IPS-15b (cell line): ENCODE measurements at regions not wholly inside any gene's neighbourhood (a gene's known extent, or its start where the extent isn't known, plus 50 kb on each side); places are given as distances from the start of the nearest gene placed in this dataset.
"Not testable (repeated sequence)": the region's sequence is repeated elsewhere in the genome, so short reads cannot be mapped to it uniquely, and the experiment has no call there.

Experiments used
- H3K27me3 ChIP-seq: one replicate; pipeline ENCODE4 v1.6.1; 2013; ENCODE audit warnings: low read length; ENCODE audit not compliant: control insufficient read depth, insufficient read depth
- H3K36me3 ChIP-seq: one replicate; pipeline ENCODE4 v1.6.1; 2013; ENCODE audit warnings: low read length; ENCODE audit not compliant: control insufficient read depth, insufficient read depth
- H3K4me1 ChIP-seq: one replicate; pipeline ENCODE4 v1.6.1; 2013; ENCODE audit warnings: mild to moderate bottlenecking, low read length; ENCODE audit not compliant: control insufficient read depth, insufficient read depth
- H3K4me3 ChIP-seq: one replicate; pipeline ENCODE4 v1.5.1; 2013; ENCODE audit warnings: low read depth, low read length
- H3K9ac ChIP-seq: one replicate; pipeline ENCODE4 v1.6.1; 2013; ENCODE audit warnings: low read depth, mild to moderate bottlenecking, low read length
- H3K9me3 ChIP-seq: one replicate; pipeline ENCODE4 v1.6.1; 2013; ENCODE audit warnings: mild to moderate bottlenecking, low read length; ENCODE audit not compliant: control insufficient read depth, insufficient read depth

GRCh38 chr12:116376354-116377193, 99.1 kb upstream of the MED13L start:
- H3K4me3 ChIP-seq = no peak overlapping the region
- no peaks in the 10 kb centered on the region for H3K27me3 ChIP-seq
- H3K9me3 ChIP-seq = no peaks in the 10 kb centered on the region
- no peak overlapping the region for H3K9ac ChIP-seq
- H3K36me3 ChIP-seq = no peaks in the 10 kb centered on the region
- H3K4me1 ChIP-seq = peaks cover 14% of the 10 kb centered on the region

DNA sequence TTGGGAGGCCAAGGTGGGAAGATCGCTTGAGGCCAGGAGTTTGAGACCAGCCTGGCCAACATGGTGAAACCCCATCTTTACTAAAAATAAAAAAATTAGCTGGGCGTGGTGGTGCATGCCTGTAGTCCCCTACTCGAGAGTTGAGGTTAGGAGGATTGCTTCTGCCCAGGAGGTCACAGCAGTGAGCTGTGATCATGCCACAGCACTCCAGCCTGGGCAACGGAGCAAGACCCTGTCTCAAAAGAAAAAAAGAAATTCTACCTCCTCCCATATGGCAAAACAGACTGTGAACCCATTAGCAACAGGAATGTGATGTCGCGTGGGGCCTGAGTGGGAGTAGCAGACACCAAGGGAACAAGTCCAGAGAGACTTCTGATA, 99.7 kb upstream of the MED13L start:
- H3K4me3 ChIP-seq, H3K27me3 ChIP-seq, H3K36me3 ChIP-seq, H3K9me3 ChIP-seq, H3K9ac ChIP-seq: not testable (repeated sequence)
- peaks cover 14% of the 10 kb centered on the region for H3K4me1 ChIP-seq

GRCh38 chr12:116378002-116378401, 100.5 kb upstream of the MED13L start:
- H3K9me3 ChIP-seq = no peaks in the 10 kb centered on the region
- H3K4me1 ChIP-seq = peaks cover 15% of the 10 kb centered on the region
- H3K4me3 ChIP-seq = no peak overlapping the region
- H3K27me3 ChIP-seq = no peaks in the 10 kb centered on the region
- no peaks in the 10 kb centered on the region for H3K36me3 ChIP-seq
- H3K9ac ChIP-seq = no peak overlapping the region

- Histone ChIP-seq H3K4me1 (peaks cover 19% of the 10 kb centered on the region), H3K4me3 (no peak overlapping the region), H3K27me3 (no peaks in the 10 kb centered on the region)
Observed at GRCh38 chr12:116380108-116380507, 102.6 kb upstream of the MED13L start.

GRCh38 chr12:116380740-116381139, 103.2 kb upstream of the MED13L start:
- H3K4me3 ChIP-seq, H3K27me3 ChIP-seq, H3K36me3 ChIP-seq, H3K9me3 ChIP-seq: not testable (repeated sequence)
- H3K4me1 ChIP-seq = peaks cover 19% of the 10 kb centered on the region
- peak overlapping the region; percentile 26 for H3K9ac ChIP-seq

More at GRCh38 chr12:116380108-116380507, 102.6 kb upstream of the MED13L start:
- H3K9ac ChIP-seq = no peak overlapping the region
- no peaks in the 10 kb centered on the region for H3K36me3 ChIP-seq
- H3K9me3 ChIP-seq = no peaks in the 10 kb centered on the region

DNA sequence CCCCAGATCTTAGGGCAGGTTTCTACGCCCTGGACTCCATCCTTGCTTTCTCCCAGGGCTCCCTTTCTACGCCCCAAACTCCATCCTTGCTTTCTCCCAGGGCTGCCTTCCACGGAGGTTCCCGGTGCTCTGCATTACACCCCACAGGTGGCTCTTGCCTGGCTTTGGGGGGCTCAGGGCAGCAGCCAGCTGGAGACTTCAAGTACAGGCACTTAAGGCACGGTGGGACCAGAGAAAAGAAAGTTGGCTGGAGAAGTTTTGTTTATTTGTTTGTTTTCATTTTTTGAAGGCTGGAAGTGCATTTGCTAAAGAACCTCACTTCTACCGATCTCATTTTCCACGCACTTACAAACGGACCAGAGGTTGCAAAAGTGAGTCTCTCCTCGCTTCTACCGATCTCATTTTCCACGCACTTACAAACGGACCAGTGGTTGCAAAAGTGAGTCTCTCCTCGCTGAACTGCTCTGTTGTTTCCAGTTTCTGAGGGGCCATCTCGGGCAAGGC, 103.8 kb upstream of the MED13L start:
- Histone ChIP-seq H3K4me1 (peaks cover 15% of the 10 kb centered on the region), H3K36me3 (no peaks in the 10 kb centered on the region), H3K27me3 (no peaks in the 10 kb centered on the region), H3K9ac (peak overlapping the region; percentile 26), H3K9me3 (no peaks in the 10 kb centered on the region), H3K4me3 (peak overlapping the region; percentile 48)

DNA sequence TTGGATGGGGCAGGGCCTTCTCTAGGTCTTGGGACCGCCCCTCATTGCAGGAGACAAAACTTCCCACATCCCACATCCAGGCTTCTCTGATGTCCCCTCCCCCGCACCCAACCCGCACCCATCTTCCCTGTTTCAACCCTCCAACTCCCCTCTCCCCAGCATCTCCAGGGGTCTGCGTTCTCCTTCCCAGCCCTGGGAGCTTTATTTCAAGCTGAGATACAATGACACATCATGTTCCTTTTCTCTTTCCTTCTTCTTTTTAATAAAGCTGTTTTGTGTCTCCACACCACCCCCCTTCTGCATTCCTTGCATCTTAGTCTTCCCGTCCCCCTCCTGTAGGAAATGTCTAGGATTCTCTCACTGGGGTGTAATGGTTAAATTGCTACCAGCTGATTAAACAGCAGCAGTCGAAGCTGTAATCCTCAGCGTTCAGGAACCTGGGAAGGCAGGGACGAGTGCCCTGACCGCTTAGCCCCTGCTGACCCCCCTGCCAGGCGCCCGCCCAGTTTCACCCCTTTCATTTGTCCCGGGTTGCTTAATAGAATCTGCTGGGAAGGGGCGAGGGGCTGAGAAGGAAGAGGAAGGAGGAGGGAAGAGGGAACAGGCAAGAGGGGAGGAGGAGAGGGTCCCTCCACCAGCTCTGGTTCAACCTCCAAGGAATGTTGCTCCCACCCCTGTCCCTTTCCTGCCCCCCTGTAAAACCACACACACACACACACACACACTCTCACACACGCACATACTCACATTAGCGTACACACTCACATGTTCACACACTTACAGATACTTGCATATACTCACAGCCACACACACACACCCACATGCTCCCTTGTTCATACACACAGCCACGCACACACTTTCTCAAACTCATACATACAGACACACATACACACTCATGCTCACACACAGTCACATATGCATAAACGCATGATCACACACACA, 104.5 kb upstream of the MED13L start:
- H3K9me3 ChIP-seq = no peaks in the 10 kb centered on the region
- H3K4me3 ChIP-seq = peak overlapping the region; percentile 48
- peaks cover 12% of the 10 kb centered on the region for H3K4me1 ChIP-seq
- H3K36me3 ChIP-seq = no peaks in the 10 kb centered on the region
- H3K27me3 ChIP-seq = no peaks in the 10 kb centered on the region
- no peak overlapping the region for H3K9ac ChIP-seq

GRCh38 chr12:116382686-116383530, 105.4 kb upstream of the MED13L start:
- Histone ChIP-seq H3K27me3 (no peaks in the 10 kb centered on the region), H3K36me3 (no peaks in the 10 kb centered on the region), H3K4me1 (peaks cover 12% of the 10 kb centered on the region), H3K9ac (no peak overlapping the region), H3K9me3 (no peaks in the 10 kb centered on the region), H3K4me3 (peak overlapping the region; percentile 48)

GRCh38 chr12:116384175-116384574, 106.7 kb upstream of the MED13L start:
- Histone ChIP-seq H3K36me3 (no peaks in the 10 kb centered on the region), H3K27me3 (no peaks in the 10 kb centered on the region), H3K4me3 (peak overlapping the region; percentile 8), H3K4me1 (peaks cover 12% of the 10 kb centered on the region), H3K9ac (no peak overlapping the region), H3K9me3 (no peaks in the 10 kb centered on the region)

DNA sequence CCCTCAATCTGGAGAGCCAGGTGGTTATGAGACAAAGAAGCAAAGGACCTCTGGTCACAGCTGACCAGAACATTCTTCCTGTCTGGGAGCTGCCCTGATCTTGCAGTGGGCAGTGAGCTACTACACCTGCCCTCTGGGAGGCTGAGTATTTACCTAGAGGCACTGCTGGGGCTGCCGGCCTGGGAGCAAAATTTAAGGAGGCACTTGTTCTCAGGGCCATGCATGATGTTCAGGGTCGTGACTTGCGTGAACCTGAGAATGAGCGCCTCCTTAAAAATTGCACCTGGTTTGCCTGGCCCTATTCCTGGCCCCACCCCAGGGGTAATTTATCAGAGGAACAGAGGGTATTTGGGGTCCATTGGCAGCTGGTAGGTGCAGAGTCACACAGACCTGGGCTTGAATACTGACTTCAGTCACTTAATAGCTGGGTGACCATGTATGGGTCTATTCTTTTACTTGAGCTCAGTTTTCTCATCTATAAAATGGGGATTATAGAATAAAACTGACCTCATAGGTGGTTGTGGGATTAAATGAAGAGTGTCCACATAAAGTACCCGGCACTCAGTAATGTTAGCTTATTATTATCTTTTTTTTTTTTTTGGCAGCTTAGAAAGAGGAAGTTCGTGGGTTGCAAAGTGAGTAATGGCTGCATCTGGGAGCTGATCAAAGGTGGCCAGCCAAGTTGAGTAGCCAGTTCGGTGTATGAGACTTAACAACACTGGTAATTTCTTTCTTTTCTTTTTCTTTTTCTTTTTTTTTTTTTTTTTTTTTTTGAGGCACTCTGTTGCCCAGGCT, 107.4 kb upstream of the MED13L start:
- Histone ChIP-seq H3K9me3 (no peaks in the 10 kb centered on the region), H3K27me3 (no peaks in the 10 kb centered on the region), H3K4me1 (peaks cover 12% of the 10 kb centered on the region), H3K36me3 (no peaks in the 10 kb centered on the region), H3K4me3 (peak overlapping the region; percentile 8), H3K9ac (no peak overlapping the region)
